Keratinocyte (primary cell): ENCODE measurements at regions not wholly inside any gene's neighbourhood (a gene's known extent, or its start where the extent isn't known, plus 50 kb on each side); places are given as distances from the start of the nearest gene placed in this dataset.
"Not testable (repeated sequence)": the region's sequence is repeated elsewhere in the genome, so short reads cannot be mapped to it uniquely, and the experiment has no call there.

Experiments used
- DNase-seq: peaks from one replicate; pipeline ENCODE4 v3.0.0-alpha.2; 2011; ENCODE audit warnings: low read depth, missing footprints, low spot score
- FAIRE-seq: peaks from 2 replicates; lab custom pipeline; 2011; peaks lifted over from hg19 to GRCh38; lab: Jason Lieb, UNC
- H2AFZ ChIP-seq: 2 replicates; pipeline ENCODE4 v1.6.0; 2012; ENCODE audit warnings: low read length, control low read depth, inconsistent platforms; ENCODE audit not compliant: control insufficient read depth
- H3K27ac ChIP-seq: 2 replicates; pipeline ENCODE4 v1.5.1; 2011; ENCODE audit warnings: low read length; ENCODE audit not compliant: control insufficient read depth, insufficient read depth
- H3K27me3 ChIP-seq: 3 replicates; pipeline ENCODE4 v1.6.0; 2011; ENCODE audit warnings: low read length; ENCODE audit not compliant: control insufficient read depth, insufficient read depth; ENCODE audit errors: extremely low read depth
- H3K36me3 ChIP-seq, 2 experiments: 2 replicates in 1 of 2; 3 replicates in 1 of 2; pipeline ENCODE4 v1.5.1; 2011; ENCODE audit warnings: low read length in 2 of 2, mild to moderate bottlenecking in 1 of 2; ENCODE audit not compliant: control insufficient read depth in 2 of 2, insufficient read depth in 2 of 2; ENCODE audit errors: extremely low read depth in 1 of 2
- H3K4me1 ChIP-seq: 3 replicates; pipeline ENCODE4 v1.5.1; 2011; ENCODE audit warnings: low read length; ENCODE audit not compliant: control insufficient read depth, insufficient read depth; ENCODE audit errors: extremely low read depth
- H3K4me2 ChIP-seq: 3 replicates; pipeline ENCODE4 v1.6.0; 2011; ENCODE audit warnings: low read depth, low read length; ENCODE audit not compliant: control insufficient read depth, insufficient read depth; ENCODE audit errors: extremely low read depth
- H3K4me3 ChIP-seq, 3 experiments: fragments of 200-600 bp in 1 of 3; sonication (generic) in 1 of 3; 2 replicates in 2 of 3; 3 replicates in 1 of 3; pipeline ENCODE4 v1.5.1; 2011 to 2016; ENCODE audit warnings: low read length in 3 of 3, mild to moderate bottlenecking in 3 of 3, control low read depth in 2 of 3, inconsistent platforms in 1 of 3, low read depth in 1 of 3, mixed read lengths in 1 of 3, mixed run types in 1 of 3, moderate library complexity in 1 of 3; ENCODE audit not compliant: control insufficient read depth in 2 of 3, insufficient read depth in 2 of 3; ENCODE audit errors: extremely low read depth in 1 of 3
- H3K79me2 ChIP-seq: 2 replicates; pipeline ENCODE4 v1.6.0; 2012; ENCODE audit warnings: low read length; ENCODE audit not compliant: control insufficient read depth, insufficient read depth
- H3K9ac ChIP-seq: 3 replicates; pipeline ENCODE4 v1.6.0; 2011; ENCODE audit warnings: low read length; ENCODE audit not compliant: control insufficient read depth, insufficient read depth; ENCODE audit errors: extremely low read depth
- H3K9me1 ChIP-seq: 3 replicates; pipeline ENCODE4 v1.6.0; 2011; ENCODE audit warnings: low read length; ENCODE audit not compliant: control insufficient read depth, insufficient read depth; ENCODE audit errors: extremely low read depth
- H3K9me3 ChIP-seq: 2 replicates; pipeline ENCODE4 v1.5.1; 2012; ENCODE audit warnings: low read depth, low read length; ENCODE audit not compliant: control insufficient read depth
- H4K20me1 ChIP-seq: 3 replicates; pipeline ENCODE4 v1.6.0; 2011; ENCODE audit warnings: low read length; ENCODE audit not compliant: control insufficient read depth, insufficient read depth; ENCODE audit errors: extremely low read depth
- EZH2 ChIP-seq: IDR thresholded peaks from one replicate; pipeline ENCODE4 v1.6.1; 2012; ENCODE audit warnings: inconsistent platforms, mild to moderate bottlenecking, low read length, moderate library complexity
- dilution Hi-C: fragments of 300-500 bp; cut with MboI; formaldehyde crosslinking; loops from one replicate; pipeline ENCODE4 v1.7.0; 2020; ENCODE audit warnings: low sequenced_read_pairs; ENCODE audit not compliant: extremely low pct_ligation_motif_present
- TF ChIP-seq, protein P1 (sequence below), 3 experiments: IDR thresholded peaks in 1 of 3; conservative IDR thresholded peaks in 1 of 3; optimal IDR thresholded peaks in 1 of 3; 2 replicates in 2 of 3; 3 replicates in 1 of 3; pipeline versions ENCODE3 to v1.5.1; 2011; ENCODE audit warnings: low read length in 3 of 3, mild to moderate bottlenecking in 3 of 3, moderate library complexity in 2 of 3, control low read depth in 1 of 3, inconsistent platforms in 1 of 3; ENCODE audit not compliant: insufficient read depth in 2 of 3; ENCODE audit errors: extremely low read depth in 1 of 3

DNA sequence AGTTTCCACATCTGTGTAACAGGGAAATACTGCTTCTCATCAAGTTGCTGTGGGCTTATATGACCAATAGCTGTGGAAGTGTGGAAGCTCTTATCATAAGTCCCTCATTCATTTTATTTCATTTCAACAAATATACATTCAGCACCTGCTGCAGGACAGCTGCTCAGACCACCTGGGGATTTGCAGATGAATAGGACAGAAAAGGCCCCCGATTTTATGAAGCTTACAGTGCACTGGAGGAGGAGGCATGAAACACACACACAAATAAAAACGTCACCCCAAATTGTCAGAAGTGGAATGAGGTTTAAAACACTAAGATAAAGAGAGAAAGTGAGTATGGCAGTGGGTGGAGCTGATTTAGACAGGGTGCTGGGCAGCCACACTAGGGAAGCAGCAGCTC is 107.2 kb downstream of the DRD1 start:
- Histone ChIP-seq H3K27ac (no peak overlapping the region), H3K4me2 (no peak overlapping the region), H3K27me3 (no peaks in the 10 kb centered on the region), H3K9me3 (no peaks in the 10 kb centered on the region), H3K4me3 (no peak overlapping the region), H3K4me1 (no peaks in the 10 kb centered on the region), H3K79me2 (no peaks in the 10 kb centered on the region), H3K9me1 (no peaks in the 10 kb centered on the region), H2AFZ (no peak overlapping the region), H3K36me3 (no peaks in the 10 kb centered on the region), H4K20me1 (no peaks in the 10 kb centered on the region), H3K9ac (no peak overlapping the region)
- DNase-seq = no peak
- FAIRE-seq = no peak
- dilution Hi-C loops = no loop called here
- TF ChIP-seq, protein P1, sequence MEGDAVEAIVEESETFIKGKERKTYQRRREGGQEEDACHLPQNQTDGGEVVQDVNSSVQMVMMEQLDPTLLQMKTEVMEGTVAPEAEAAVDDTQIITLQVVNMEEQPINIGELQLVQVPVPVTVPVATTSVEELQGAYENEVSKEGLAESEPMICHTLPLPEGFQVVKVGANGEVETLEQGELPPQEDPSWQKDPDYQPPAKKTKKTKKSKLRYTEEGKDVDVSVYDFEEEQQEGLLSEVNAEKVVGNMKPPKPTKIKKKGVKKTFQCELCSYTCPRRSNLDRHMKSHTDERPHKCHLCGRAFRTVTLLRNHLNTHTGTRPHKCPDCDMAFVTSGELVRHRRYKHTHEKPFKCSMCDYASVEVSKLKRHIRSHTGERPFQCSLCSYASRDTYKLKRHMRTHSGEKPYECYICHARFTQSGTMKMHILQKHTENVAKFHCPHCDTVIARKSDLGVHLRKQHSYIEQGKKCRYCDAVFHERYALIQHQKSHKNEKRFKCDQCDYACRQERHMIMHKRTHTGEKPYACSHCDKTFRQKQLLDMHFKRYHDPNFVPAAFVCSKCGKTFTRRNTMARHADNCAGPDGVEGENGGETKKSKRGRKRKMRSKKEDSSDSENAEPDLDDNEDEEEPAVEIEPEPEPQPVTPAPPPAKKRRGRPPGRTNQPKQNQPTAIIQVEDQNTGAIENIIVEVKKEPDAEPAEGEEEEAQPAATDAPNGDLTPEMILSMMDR (optimal IDR thresholded peaks at IDR 0.05 in 1 of 3, IDR thresholded peaks at IDR 0.05 in 1 of 3, conservative IDR thresholded peaks at IDR 0.05 in 1 of 3; ENCODE audit: extremely low read depth in 1 of 3, insufficient read depth in 2 of 3, low read length in 3 of 3) = no peak

DNA sequence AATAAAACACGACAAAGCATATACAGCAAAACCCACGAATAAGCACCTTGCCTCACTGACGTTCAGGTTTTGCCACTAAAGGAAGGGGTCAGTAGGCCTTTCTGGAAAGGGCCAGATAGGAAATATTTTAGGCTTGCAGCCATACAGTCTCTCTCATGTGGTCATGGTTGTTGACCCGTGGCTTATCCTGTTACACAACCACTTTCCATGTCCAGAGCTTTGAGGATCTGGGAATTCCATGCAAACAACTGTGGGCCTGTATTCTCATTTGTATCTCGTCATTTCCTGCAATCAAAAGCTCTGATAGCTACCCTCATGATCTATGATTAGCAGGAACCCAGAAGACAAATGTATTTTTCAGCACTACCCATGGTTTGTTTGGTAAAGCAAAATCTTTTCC is 108.3 kb downstream of the DRD1 start:
- no peak for FAIRE-seq
- Histone ChIP-seq H2AFZ (no peak overlapping the region), H3K9me3 (no peaks in the 10 kb centered on the region), H3K27ac (no peak overlapping the region), H3K27me3 (no peaks in the 10 kb centered on the region), H3K4me3 (no peak overlapping the region), H3K9me1 (no peaks in the 10 kb centered on the region), H3K79me2 (no peaks in the 10 kb centered on the region), H3K4me1 (no peaks in the 10 kb centered on the region), H3K4me2 (no peak overlapping the region), H4K20me1 (no peaks in the 10 kb centered on the region), H3K9ac (no peak overlapping the region), H3K36me3 (no peaks in the 10 kb centered on the region)
- TF ChIP-seq EZH2 = no peak
- TF ChIP-seq, protein P1 (optimal IDR thresholded peaks at IDR 0.05 in 1 of 3, IDR thresholded peaks at IDR 0.05 in 1 of 3, conservative IDR thresholded peaks at IDR 0.05 in 1 of 3; ENCODE audit: extremely low read depth in 1 of 3, insufficient read depth in 2 of 3, low read length in 3 of 3) = no peak
- DNase-seq = no peak
- dilution Hi-C loops = no loop called here

GRCh38 chr5:175331173-175332036 is 112.6 kb downstream of the DRD1 start:
- DNase-seq, H3K27me3 ChIP-seq, H3K4me3 ChIP-seq, H3K9me1 ChIP-seq, H3K27ac ChIP-seq, dilution Hi-C loops, H2AFZ ChIP-seq, H3K36me3 ChIP-seq, H3K4me1 ChIP-seq, H3K4me2 ChIP-seq, H3K79me2 ChIP-seq, FAIRE-seq, H3K9me3 ChIP-seq, H3K9ac ChIP-seq, H4K20me1 ChIP-seq: not testable (repeated sequence)
